ENCODE measurements at regions not wholly inside any gene's neighbourhood (a gene's known extent, or its start where the extent isn't known, plus 50 kb on each side); places are given as distances from the start of the nearest gene placed in this dataset.

GRCh38 chr20:51309128-51309527 is 233.4 kb downstream of the NFATC2 start:
- no peak for DNase-seq
- in situ Hi-C loops (cut with MboI; ENCODE audit: low pct_unique_long_range_greater_than_20kb, low sequenced_read_pairs), result loop anchor here (25.0 kb wide), 2 partner anchors 322 to 497 kb away; no protein-coding TSS in a partner anchor

- DNase-seq, result peak; percentile 82
- in situ Hi-C loops (cut with MboI; ENCODE audit: low pct_unique_long_range_greater_than_20kb, low sequenced_read_pairs), result loop anchor here (25.0 kb wide), 2 partner anchors 319 to 494 kb away; no protein-coding TSS in a partner anchor
Observed at GRCh38 chr20:51306521-51307358, 235.8 kb downstream of the NFATC2 start.

- in situ Hi-C loops (cut with MboI; ENCODE audit: low pct_unique_long_range_greater_than_20kb, low sequenced_read_pairs), result loop anchor here (25.0 kb wide), 2 partner anchors 319 to 494 kb away; no protein-coding TSS in a partner anchor
- no peak for DNase-seq
Observed at GRCh38 chr20:51306081-51306480, 236.4 kb downstream of the NFATC2 start.

GRCh38 chr20:51305316-51306052 is 237.0 kb downstream of the NFATC2 start:
- in situ Hi-C loops (cut with MboI; ENCODE audit: low pct_unique_long_range_greater_than_20kb, low sequenced_read_pairs), result loop anchor here (25.0 kb wide), 2 partner anchors 318 to 493 kb away; no protein-coding TSS in a partner anchor

GRCh38 chr20:51303731-51304670 is 238.5 kb downstream of the NFATC2 start:
- in situ Hi-C loops (cut with MboI; ENCODE audit: low pct_unique_long_range_greater_than_20kb, low sequenced_read_pairs), result loop anchor here (25.0 kb wide), 2 partner anchors 317 to 492 kb away; no protein-coding TSS in a partner anchor
- DNase-seq, result no peak

More at GRCh38 chr20:51305316-51306052, 237.0 kb downstream of the NFATC2 start:
- DNase-seq, result no peak

GRCh38 chr20:51301026-51301425 is 241.5 kb downstream of the NFATC2 start:
- in situ Hi-C loops (cut with MboI; ENCODE audit: low pct_unique_long_range_greater_than_20kb, low sequenced_read_pairs), result loop anchor here (25.0 kb wide), 2 partner anchors 314 to 489 kb away; no protein-coding TSS in a partner anchor
- DNase-seq, result no peak

GRCh38 chr20:51300104-51300503 is 242.4 kb downstream of the NFATC2 start:
- no peak for DNase-seq
- in situ Hi-C loops (cut with MboI; ENCODE audit: low pct_unique_long_range_greater_than_20kb, low sequenced_read_pairs), result loop anchor here (25.0 kb wide), 2 partner anchors 313 to 488 kb away; no protein-coding TSS in a partner anchor

GRCh38 chr20:51299413-51299812 is 243.1 kb downstream of the NFATC2 start:
- no peak for DNase-seq
- in situ Hi-C loops (cut with MboI; ENCODE audit: low pct_unique_long_range_greater_than_20kb, low sequenced_read_pairs), result no loop called here

- DNase-seq, result no peak
- in situ Hi-C loops (cut with MboI; ENCODE audit: low pct_unique_long_range_greater_than_20kb, low sequenced_read_pairs), result no loop called here
Observed at GRCh38 chr20:51298141-51298749, 244.3 kb downstream of the NFATC2 start.

- DNase-seq, result no peak
- in situ Hi-C loops (cut with MboI; ENCODE audit: low pct_unique_long_range_greater_than_20kb, low sequenced_read_pairs), result no loop called here
Observed at GRCh38 chr20:51287628-51288413, 254.7 kb downstream of the NFATC2 start.

GRCh38 chr20:51286758-51287157 is 255.8 kb downstream of the NFATC2 start:
- in situ Hi-C loops (cut with MboI; ENCODE audit: low pct_unique_long_range_greater_than_20kb, low sequenced_read_pairs), result no loop called here
- DNase-seq, result no peak

GRCh38 chr20:51285684-51286083 is 256.8 kb downstream of the NFATC2 start:
- DNase-seq, result no peak
- in situ Hi-C loops (cut with MboI; ENCODE audit: low pct_unique_long_range_greater_than_20kb, low sequenced_read_pairs), result no loop called here

- in situ Hi-C loops (cut with MboI; ENCODE audit: low pct_unique_long_range_greater_than_20kb, low sequenced_read_pairs), result no loop called here
Observed at GRCh38 chr20:51284871-51285270, 257.6 kb downstream of the NFATC2 start.

GRCh38 chr20:51284176-51284575 is 258.3 kb downstream of the NFATC2 start:
- DNase-seq, result no peak
- in situ Hi-C loops (cut with MboI; ENCODE audit: low pct_unique_long_range_greater_than_20kb, low sequenced_read_pairs), result no loop called here

More at GRCh38 chr20:51284871-51285270, 257.6 kb downstream of the NFATC2 start:
- DNase-seq, result no peak

GRCh38 chr20:51281521-51281920 is 258.6 kb upstream of the KCNG1 start:
- DNase-seq, result no peak
- in situ Hi-C loops (cut with MboI; ENCODE audit: low pct_unique_long_range_greater_than_20kb, low sequenced_read_pairs), result no loop called here

- in situ Hi-C loops (cut with MboI; ENCODE audit: low pct_unique_long_range_greater_than_20kb, low sequenced_read_pairs), result no loop called here
- no peak for DNase-seq
Observed at GRCh38 chr20:51280047-51280446, 257.1 kb upstream of the KCNG1 start.

- in situ Hi-C loops (cut with MboI; ENCODE audit: low pct_unique_long_range_greater_than_20kb, low sequenced_read_pairs), result no loop called here
- no peak for DNase-seq
Observed at GRCh38 chr20:51277961-51278360, 255.1 kb upstream of the KCNG1 start.

GRCh38 chr20:51276296-51276695 is 253.4 kb upstream of the KCNG1 start:
- DNase-seq, result no peak
- in situ Hi-C loops (cut with MboI; ENCODE audit: low pct_unique_long_range_greater_than_20kb, low sequenced_read_pairs), result no loop called here
